ENCODE measurements at regions not wholly inside any gene's neighbourhood (a gene's known extent, or its start where the extent isn't known, plus 50 kb on each side); places are given as distances from the start of the nearest gene placed in this dataset.

GRCh38 chr3:187906920-187907319, 161.7 kb upstream of the BCL6 start:
- Histone ChIP-seq H3K4me3 (ENCODE audit: low read depth in 2 of 2, low read length in 2 of 2) (no peak overlapping the region), H3K36me3 (ENCODE audit: control insufficient read depth, insufficient read depth, low read length) (no peaks in the 10 kb centered on the region), H3K4me1 (ENCODE audit: control insufficient read depth, insufficient read depth, low read length) (no peaks in the 10 kb centered on the region), H3K27ac (ENCODE audit: low read length) (no peak overlapping the region), H3K9me3 (ENCODE audit: control insufficient read depth, insufficient read depth, low read depth, low read length) (no peaks in the 10 kb centered on the region), H3K27me3 (ENCODE audit: control insufficient read depth, insufficient read depth, low read length) (no peaks in the 10 kb centered on the region)
- ChIA-PET CTCF (no interaction called here), POLR2A (no interaction called here)
- no TSS peak for BruUV-seq (replicated peaks)
- intact Hi-C loops (cut with micrococcal nuclease; ENCODE audit: unreplicated experiment): no loop called here
- DNase-seq (ENCODE audit: low read depth, low spot score): no peak
- ATAC-seq: no peak
- in situ Hi-C loops (cut with HindIII; ENCODE audit: low pct_unique_long_range_greater_than_20kb, low sequenced_read_pairs): no loop called here
- TF ChIP-seq SIN3A (IDR thresholded peaks at IDR 0.05; ENCODE audit: borderline replicate concordance, insufficient read depth, low read depth, low read length) (no peak), POLR2AphosphoS5 (IDR thresholded peaks at IDR 0.05; ENCODE audit: low read depth, low read length) (no peak)

DNA sequence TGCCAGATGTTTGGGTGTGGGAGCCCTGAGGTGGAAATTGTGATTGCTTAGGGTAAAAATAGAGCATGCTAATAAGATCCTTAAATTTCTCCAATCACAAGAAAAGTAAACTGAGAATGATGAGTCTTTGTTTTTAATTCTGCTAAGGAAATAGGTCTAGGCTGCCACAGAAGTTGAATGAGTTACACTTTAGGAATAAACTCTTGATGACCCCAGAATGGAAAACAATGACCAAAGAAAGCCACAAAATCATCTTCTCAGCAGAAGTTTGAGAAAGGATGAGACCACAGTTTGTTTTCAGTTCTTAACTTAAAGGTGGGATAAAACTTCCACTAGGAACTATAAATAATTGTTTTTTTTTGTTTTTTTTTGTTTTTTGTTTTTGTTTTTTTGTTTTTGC, 164.6 kb upstream of the BCL6 start:
- no peaks in the 10 kb centered on the region for H3K27me3 ChIP-seq (ENCODE audit: control insufficient read depth, insufficient read depth, low read length)
- H3K9me3 ChIP-seq (ENCODE audit: control insufficient read depth, insufficient read depth, low read depth, low read length): no peaks in the 10 kb centered on the region
- CTCF ChIA-PET: no interaction called here
- POLR2A ChIA-PET: no interaction called here
- in situ Hi-C loops (cut with HindIII; ENCODE audit: low pct_unique_long_range_greater_than_20kb, low sequenced_read_pairs): loop anchor here (10.0 kb wide), 1 partner anchor 165 kb away; the partner anchor contains the start of gene BCL6
- ATAC-seq (no peak), DNase-seq (ENCODE audit: low read depth, low spot score) (no peak)
- BruUV-seq (replicated peaks): no TSS peak
- H3K4me1 ChIP-seq (ENCODE audit: control insufficient read depth, insufficient read depth, low read length): peaks cover 25% of the 10 kb centered on the region
- TF ChIP-seq TCF7L2 (IDR thresholded peaks at IDR 0.05; ENCODE audit: low read depth, low read length) (no peak), CTCF (IDR thresholded peaks at IDR 0.05) (no peak), POLR2AphosphoS5 (IDR thresholded peaks at IDR 0.05; ENCODE audit: low read depth, low read length) (no peak), SIN3A (IDR thresholded peaks at IDR 0.05; ENCODE audit: borderline replicate concordance, insufficient read depth, low read depth, low read length) (no peak), REST (IDR thresholded peaks at IDR 0.05; ENCODE audit: insufficient read depth in 1 of 2, low read depth in 2 of 2, low read length in 1 of 2) (no peak)
- no peak overlapping the region for H3K27ac ChIP-seq (ENCODE audit: low read length)
- H3K36me3 ChIP-seq (ENCODE audit: control insufficient read depth, insufficient read depth, low read length): no peaks in the 10 kb centered on the region
- intact Hi-C loops (cut with micrococcal nuclease; ENCODE audit: unreplicated experiment): loop anchor here (5.0 kb wide), 1 partner anchor 163 kb away; the partner anchor contains the start of gene BCL6
- no peak overlapping the region for H3K4me3 ChIP-seq (ENCODE audit: low read depth in 2 of 2, low read length in 2 of 2)

DNA sequence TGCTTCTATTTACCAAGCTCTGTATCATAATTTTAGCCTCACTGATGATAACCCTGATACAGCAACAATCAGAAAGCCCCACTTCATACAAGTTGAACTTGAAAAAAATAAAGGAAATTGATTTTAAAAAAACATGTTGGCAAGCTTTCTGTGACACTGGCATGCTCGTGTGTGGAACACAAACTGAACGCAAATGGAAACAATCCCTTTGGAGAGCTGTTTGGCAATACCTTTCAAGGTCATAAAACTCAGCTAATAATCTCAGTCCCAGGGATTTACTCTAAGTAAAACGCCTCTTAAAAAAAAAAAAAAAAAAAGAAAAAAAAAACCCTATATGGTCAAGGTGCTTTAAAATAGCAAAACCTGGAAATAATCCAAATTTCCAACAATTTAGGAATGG, 166.7 kb upstream of the BCL6 start:
- intact Hi-C loops (cut with micrococcal nuclease; ENCODE audit: unreplicated experiment): loop anchor here (5.0 kb wide), 1 partner anchor 165 kb away; the partner anchor contains the start of gene BCL6

More for the DNA sequence above, 166.7 kb upstream of the BCL6 start:
- CTCF ChIA-PET: no interaction called here
- TF ChIP-seq TCF7L2 (IDR thresholded peaks at IDR 0.05; ENCODE audit: low read depth, low read length) (no peak), POLR2AphosphoS5 (IDR thresholded peaks at IDR 0.05; ENCODE audit: low read depth, low read length) (no peak), CTCF (IDR thresholded peaks at IDR 0.05) (no peak), SIN3A (IDR thresholded peaks at IDR 0.05; ENCODE audit: borderline replicate concordance, insufficient read depth, low read depth, low read length) (no peak), REST (IDR thresholded peaks at IDR 0.05; ENCODE audit: insufficient read depth in 1 of 2, low read depth in 2 of 2, low read length in 1 of 2) (no peak)
- no peak for ATAC-seq
- POLR2A ChIA-PET: interaction anchor here (0.6 to 0.7 kb wide), 2 partner anchors 160 to 761 kb away, joined by 15 to 16 read pairs; no protein-coding TSS in a partner anchor
- Histone ChIP-seq H3K36me3 (ENCODE audit: control insufficient read depth, insufficient read depth, low read length) (no peaks in the 10 kb centered on the region), H3K4me1 (ENCODE audit: control insufficient read depth, insufficient read depth, low read length) (peaks cover 34% of the 10 kb centered on the region), H3K27me3 (ENCODE audit: control insufficient read depth, insufficient read depth, low read length) (no peaks in the 10 kb centered on the region), H3K4me3 (ENCODE audit: low read depth in 2 of 2, low read length in 2 of 2) (no peak overlapping the region), H3K9me3 (ENCODE audit: control insufficient read depth, insufficient read depth, low read depth, low read length) (no peaks in the 10 kb centered on the region), H3K27ac (ENCODE audit: low read length) (peak overlapping the region; percentile 65)
- DNase-seq (ENCODE audit: low read depth, low spot score): no peak
- BruUV-seq (replicated peaks): no TSS peak
- in situ Hi-C loops (cut with HindIII; ENCODE audit: low pct_unique_long_range_greater_than_20kb, low sequenced_read_pairs): loop anchor here (10.0 kb wide), 1 partner anchor 167 kb away; the partner anchor contains the start of gene BCL6

Data from Panc1 (cell line).